ENCODE measurements at regions not wholly inside any gene's neighbourhood (a gene's known extent, or its start where the extent isn't known, plus 50 kb on each side); places are given as distances from the start of the nearest gene placed in this dataset.
"Not testable (repeated sequence)": the region's sequence is repeated elsewhere in the genome, so short reads cannot be mapped to it uniquely, and the experiment has no call there.

GRCh38 chrY:18689420-18689819, 84.1 kb downstream of the HSFY2 start:
- TF ChIP-seq CTCF, EP300 (IDR thresholded peaks at IDR 0.05): not testable (repeated sequence)
